ENCODE measurements at regions not wholly inside any gene's neighbourhood (a gene's known extent, or its start where the extent isn't known, plus 50 kb on each side); places are given as distances from the start of the nearest gene placed in this dataset.

- no peak overlapping the region for H3K9ac ChIP-seq (replicated peaks; ENCODE audit: extremely low read depth, insufficient read depth, low read length)
Observed at GRCh38 chr2:42984081-42984480, 191.7 kb upstream of the HAAO start.

More at GRCh38 chr2:42984081-42984480, 191.7 kb upstream of the HAAO start:
- CTCF ChIA-PET: interaction anchor here (1.5 kb wide), 1 partner anchor 31 kb away, joined by 3 read pairs; no protein-coding TSS in a partner anchor
- intact Hi-C loops (cut with micrococcal nuclease) (no loop called here), dilution Hi-C loops (cut with MboI; ENCODE audit: extremely low pct_ligation_motif_present, low sequenced_read_pairs) (no loop called here)
- FAIRE-seq (peak; percentile 21), DNase-seq (ENCODE audit: low read depth, low spot score) (peak; percentile 37)
- H3K4me2 ChIP-seq (ENCODE audit: insufficient read depth, low read length): no peak overlapping the region
- BruUV-seq (replicated peaks): no TSS peak
- no peaks in the 10 kb centered on the region for H3K79me2 ChIP-seq (ENCODE audit: control insufficient read depth, insufficient read depth, low read length)
- peaks cover 5% of the 10 kb centered on the region for H3K4me1 ChIP-seq (ENCODE audit: control insufficient read depth, extremely low read depth, insufficient read depth, low read length)
- H2AFZ ChIP-seq (ENCODE audit: low read depth, low read length): no peak overlapping the region
- no peak overlapping the region for H3K27ac ChIP-seq (ENCODE audit: insufficient read depth, low read depth, low read length)
- no peaks in the 10 kb centered on the region for H4K20me1 ChIP-seq (replicated peaks; ENCODE audit: control insufficient read depth, extremely low read depth, insufficient read depth, low read length)
- no peaks in the 10 kb centered on the region for H3K9me1 ChIP-seq (replicated peaks; ENCODE audit: control insufficient read depth, extremely low read depth, insufficient read depth, low read length)
- no peak overlapping the region for H3K4me3 ChIP-seq (replicated peaks in 1 of 3; ENCODE audit: insufficient read depth in 1 of 3, low read depth in 1 of 3, low read length in 3 of 3)
- TF ChIP-seq, protein P1, sequence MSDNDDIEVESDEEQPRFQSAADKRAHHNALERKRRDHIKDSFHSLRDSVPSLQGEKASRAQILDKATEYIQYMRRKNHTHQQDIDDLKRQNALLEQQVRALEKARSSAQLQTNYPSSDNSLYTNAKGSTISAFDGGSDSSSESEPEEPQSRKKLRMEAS (IDR thresholded peaks at IDR 0.05; ENCODE audit: insufficient read depth, insufficient read length): no peak
- peak; percentile 41 for TF ChIP-seq GATA2 (IDR thresholded peaks at IDR 0.05; ENCODE audit: insufficient read depth, insufficient read length, low read depth, low read length)
- TF ChIP-seq EZH2 (IDR thresholded peaks at IDR 0.05; ENCODE audit: borderline replicate concordance, low read depth, low read length, severe bottlenecking): no peak
- TF ChIP-seq POLR2AphosphoS5 (IDR thresholded peaks at IDR 0.05; ENCODE audit: insufficient read depth, low read depth, low read length): no peak
- no peak for TF ChIP-seq POLR2A (IDR thresholded peaks at IDR 0.05; ENCODE audit: low read depth, low read length)
- TF ChIP-seq FOS (IDR thresholded peaks at IDR 0.05; ENCODE audit: borderline replicate concordance, insufficient read depth, low read length): no peak
- TF ChIP-seq JUN (IDR thresholded peaks at IDR 0.05; ENCODE audit: borderline replicate concordance, insufficient read depth, insufficient read length, low read depth): no peak
- TF ChIP-seq, protein P2, sequence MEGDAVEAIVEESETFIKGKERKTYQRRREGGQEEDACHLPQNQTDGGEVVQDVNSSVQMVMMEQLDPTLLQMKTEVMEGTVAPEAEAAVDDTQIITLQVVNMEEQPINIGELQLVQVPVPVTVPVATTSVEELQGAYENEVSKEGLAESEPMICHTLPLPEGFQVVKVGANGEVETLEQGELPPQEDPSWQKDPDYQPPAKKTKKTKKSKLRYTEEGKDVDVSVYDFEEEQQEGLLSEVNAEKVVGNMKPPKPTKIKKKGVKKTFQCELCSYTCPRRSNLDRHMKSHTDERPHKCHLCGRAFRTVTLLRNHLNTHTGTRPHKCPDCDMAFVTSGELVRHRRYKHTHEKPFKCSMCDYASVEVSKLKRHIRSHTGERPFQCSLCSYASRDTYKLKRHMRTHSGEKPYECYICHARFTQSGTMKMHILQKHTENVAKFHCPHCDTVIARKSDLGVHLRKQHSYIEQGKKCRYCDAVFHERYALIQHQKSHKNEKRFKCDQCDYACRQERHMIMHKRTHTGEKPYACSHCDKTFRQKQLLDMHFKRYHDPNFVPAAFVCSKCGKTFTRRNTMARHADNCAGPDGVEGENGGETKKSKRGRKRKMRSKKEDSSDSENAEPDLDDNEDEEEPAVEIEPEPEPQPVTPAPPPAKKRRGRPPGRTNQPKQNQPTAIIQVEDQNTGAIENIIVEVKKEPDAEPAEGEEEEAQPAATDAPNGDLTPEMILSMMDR (IDR thresholded peaks at IDR 0.05; ENCODE audit: extremely low read depth in 1 of 2, insufficient read depth in 1 of 2, low read depth in 1 of 2, low read length in 2 of 2): no peak
- no peak for TF ChIP-seq MYC (IDR thresholded peaks at IDR 0.05; ENCODE audit: low read depth, low read length)
- H3K27me3 ChIP-seq (ENCODE audit: control insufficient read depth in 2 of 2, insufficient read depth in 2 of 2, low read length in 2 of 2): peaks cover 4 to 5% of the 10 kb centered on the region in 2 experiments
- POLR2A ChIA-PET: no interaction called here
- no peaks in the 10 kb centered on the region for H3K36me3 ChIP-seq (ENCODE audit: control insufficient read depth in 2 of 2, extremely low read depth in 1 of 2, insufficient read depth in 2 of 2, low read length in 2 of 2)
- H3K9me3 ChIP-seq (replicated peaks; ENCODE audit: control insufficient read depth, insufficient read depth, low read length): no peaks in the 10 kb centered on the region

All from endothelial cell of umbilical vein (primary cell).